ENCODE measurements at regions not wholly inside any gene's neighbourhood (a gene's known extent, or its start where the extent isn't known, plus 50 kb on each side); places are given as distances from the start of the nearest gene placed in this dataset.

DNA sequence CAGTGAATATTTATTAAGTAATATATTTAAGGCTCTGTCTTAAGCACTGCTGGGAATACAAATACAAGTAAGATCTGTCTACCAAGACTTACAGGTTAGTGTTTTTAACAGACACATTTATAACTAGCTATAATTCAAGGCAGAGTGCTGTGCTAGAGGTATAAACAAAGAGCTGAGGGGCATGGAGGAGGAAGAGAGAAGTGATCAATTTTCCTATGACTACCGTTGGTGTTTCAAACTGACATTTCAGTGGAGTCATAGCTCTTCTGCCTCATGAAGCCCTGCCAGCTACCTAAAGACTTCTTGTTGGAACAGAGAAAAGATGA, 79.9 kb downstream of the CYB561 start:
- no peak for DNase-seq (ENCODE audit: low read depth, low spot score)
- ChIA-PET CTCF (interaction anchor here (1.1 to 4.2 kb wide), 5 partner anchors 10 to 40 kb away, joined by 3 to 19 read pairs (median 3); no protein-coding TSS in a partner anchor), POLR2A (interaction anchor here (0.7 to 1.6 kb wide), 3 partner anchors 9 to 29 kb away, joined by 3 to 7 read pairs (median 4); no protein-coding TSS in a partner anchor)
- H3K4me3 ChIP-seq (ENCODE audit: low read depth, low read length), result no peak overlapping the region
- TF ChIP-seq, protein P1, sequence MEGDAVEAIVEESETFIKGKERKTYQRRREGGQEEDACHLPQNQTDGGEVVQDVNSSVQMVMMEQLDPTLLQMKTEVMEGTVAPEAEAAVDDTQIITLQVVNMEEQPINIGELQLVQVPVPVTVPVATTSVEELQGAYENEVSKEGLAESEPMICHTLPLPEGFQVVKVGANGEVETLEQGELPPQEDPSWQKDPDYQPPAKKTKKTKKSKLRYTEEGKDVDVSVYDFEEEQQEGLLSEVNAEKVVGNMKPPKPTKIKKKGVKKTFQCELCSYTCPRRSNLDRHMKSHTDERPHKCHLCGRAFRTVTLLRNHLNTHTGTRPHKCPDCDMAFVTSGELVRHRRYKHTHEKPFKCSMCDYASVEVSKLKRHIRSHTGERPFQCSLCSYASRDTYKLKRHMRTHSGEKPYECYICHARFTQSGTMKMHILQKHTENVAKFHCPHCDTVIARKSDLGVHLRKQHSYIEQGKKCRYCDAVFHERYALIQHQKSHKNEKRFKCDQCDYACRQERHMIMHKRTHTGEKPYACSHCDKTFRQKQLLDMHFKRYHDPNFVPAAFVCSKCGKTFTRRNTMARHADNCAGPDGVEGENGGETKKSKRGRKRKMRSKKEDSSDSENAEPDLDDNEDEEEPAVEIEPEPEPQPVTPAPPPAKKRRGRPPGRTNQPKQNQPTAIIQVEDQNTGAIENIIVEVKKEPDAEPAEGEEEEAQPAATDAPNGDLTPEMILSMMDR (IDR thresholded peaks at IDR 0.05; ENCODE audit: insufficient read depth, low read length, missing control alignments), result no peak

DNA sequence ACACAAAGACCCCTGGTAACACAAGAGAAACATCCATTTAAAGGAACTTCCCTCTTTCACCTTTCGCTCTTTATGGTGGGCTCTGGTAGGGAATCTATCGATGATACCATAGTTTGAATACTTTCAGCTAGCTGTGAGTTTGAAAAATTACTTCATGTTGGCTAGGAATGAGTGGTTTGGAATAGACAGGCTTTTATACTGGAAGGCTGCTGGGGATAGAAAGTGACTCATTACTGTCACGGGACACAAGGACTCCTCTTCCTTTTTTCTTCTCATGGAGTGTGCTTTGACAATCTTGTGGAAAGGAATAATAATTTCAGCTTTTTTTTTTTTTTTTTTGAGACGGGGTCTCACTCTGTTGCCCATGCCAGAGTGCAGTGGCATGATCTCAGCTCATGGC, 76.9 kb downstream of the CYB561 start:
- POLR2A ChIA-PET, result no interaction called here
- CTCF ChIA-PET, result interaction anchor here (1.1 to 4.2 kb wide), 2 partner anchors 37 to 287 kb away, joined by 3 to 19 read pairs; no protein-coding TSS in a partner anchor
- TF ChIP-seq, protein P1 (IDR thresholded peaks at IDR 0.05; ENCODE audit: insufficient read depth, low read length, missing control alignments), result no peak

DNA sequence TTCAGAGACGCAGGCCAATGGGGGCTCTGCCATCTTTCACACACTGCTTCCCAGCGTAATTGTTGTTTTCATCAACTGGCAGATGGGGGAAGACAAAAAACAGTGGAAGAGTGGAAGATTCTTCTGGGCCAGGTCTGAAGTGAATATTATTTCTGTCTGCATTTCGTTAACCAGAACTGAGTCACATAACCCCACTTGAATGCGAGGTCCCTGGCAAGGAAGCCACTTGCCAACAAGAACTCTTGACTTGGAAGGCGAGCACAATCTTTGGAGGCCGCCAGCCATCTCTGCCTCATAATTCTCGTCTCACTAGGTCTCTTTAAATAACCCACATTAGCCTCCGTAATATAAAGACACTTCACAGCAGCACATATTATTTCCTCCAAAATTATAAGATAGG, 75.4 kb downstream of the CYB561 start:
- POLR2A ChIA-PET, result no interaction called here
- DNase-seq (ENCODE audit: low read depth, low spot score), result no peak
- CTCF ChIA-PET, result no interaction called here
- no peak overlapping the region for H3K4me3 ChIP-seq (ENCODE audit: low read depth, low read length)
- TF ChIP-seq, protein P1 (IDR thresholded peaks at IDR 0.05; ENCODE audit: insufficient read depth, low read length, missing control alignments), result no peak

More for the DNA sequence above, 76.9 kb downstream of the CYB561 start:
- H3K4me3 ChIP-seq (ENCODE audit: low read depth, low read length), result no peak overlapping the region
- DNase-seq (ENCODE audit: low read depth, low spot score), result no peak

DNA sequence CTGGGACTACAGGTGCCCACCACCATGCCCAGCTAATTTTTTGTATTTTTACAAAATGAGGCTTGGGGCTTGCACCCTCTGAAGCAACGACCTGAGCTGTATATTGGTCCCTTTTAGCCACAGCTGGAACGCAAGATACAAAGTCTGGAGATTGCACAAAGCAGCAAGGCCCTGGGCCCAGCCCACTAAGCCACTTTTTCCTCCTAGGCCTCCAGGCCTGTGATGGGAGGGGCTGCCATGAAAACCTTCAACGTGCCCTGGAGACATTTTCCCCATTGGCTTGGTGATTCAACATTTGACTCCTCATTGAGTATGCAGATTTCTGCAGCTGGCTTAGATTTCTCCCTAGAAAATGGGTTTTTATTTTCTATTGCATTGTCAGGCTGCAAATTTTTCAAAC, 69.2 kb downstream of the CYB561 start:
- POLR2A ChIA-PET, result no interaction called here
- CTCF ChIA-PET, result interaction anchor here (1.0 kb wide), 1 partner anchor 17 kb away, joined by 3 read pairs; no protein-coding TSS in a partner anchor

DNA sequence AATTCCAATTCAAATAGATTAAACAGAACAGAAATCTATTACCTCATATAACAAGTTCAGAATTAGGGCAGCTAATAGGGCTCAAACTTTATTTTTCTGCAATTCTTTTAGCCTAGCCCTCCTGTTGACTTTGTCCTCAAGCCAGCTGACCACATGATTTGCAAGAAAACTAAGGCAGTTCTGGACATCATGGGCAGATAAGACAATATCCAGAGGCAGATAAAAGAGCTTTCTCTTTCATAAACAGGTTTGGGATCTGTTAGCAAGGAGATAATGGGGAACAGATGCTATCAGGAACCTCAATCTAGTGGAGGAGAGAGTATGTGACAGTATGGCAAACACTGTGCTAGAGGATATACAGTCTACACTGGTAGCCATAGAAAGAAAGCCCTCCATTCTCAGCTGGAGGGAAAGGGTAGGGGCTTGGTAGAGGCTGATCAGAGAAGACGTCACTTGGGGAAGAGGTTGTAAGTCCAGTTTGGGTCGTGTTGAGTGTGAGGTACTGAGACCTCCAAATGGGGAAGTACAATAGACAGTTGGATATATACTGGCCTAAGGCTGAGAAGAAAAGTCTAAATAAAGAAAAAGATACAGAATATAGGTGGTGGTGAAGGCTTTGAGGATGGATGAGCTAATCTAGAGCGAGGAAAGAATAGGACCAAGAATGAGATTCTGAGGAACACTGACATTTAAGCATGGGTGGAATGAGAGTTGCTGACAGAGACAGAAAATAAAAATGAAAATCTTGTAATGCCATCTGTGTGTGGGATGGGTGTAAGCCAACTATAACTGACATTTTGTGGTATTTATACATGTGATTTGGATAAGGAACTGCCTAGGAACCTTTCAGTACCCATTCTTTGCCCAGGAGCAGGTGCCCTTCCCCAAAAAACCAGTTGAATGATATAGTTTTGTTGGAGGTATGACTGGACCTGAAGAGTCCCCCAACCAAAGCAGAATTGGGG, 67.4 kb downstream of the CYB561 start:
- ChIA-PET CTCF (interaction anchor here (1.2 kb wide), 1 partner anchor 13 kb away, joined by 3 read pairs; no protein-coding TSS in a partner anchor), POLR2A (no interaction called here)
- TF ChIP-seq, protein P1 (IDR thresholded peaks at IDR 0.05; ENCODE audit: insufficient read depth, low read length, missing control alignments), result no peak
- no peak overlapping the region for H3K4me3 ChIP-seq (ENCODE audit: low read depth, low read length)
- no peak for DNase-seq (ENCODE audit: low read depth, low spot score)

More for the DNA sequence above, 69.2 kb downstream of the CYB561 start:
- H3K4me3 ChIP-seq (ENCODE audit: low read depth, low read length), result no peak overlapping the region
- TF ChIP-seq, protein P1 (IDR thresholded peaks at IDR 0.05; ENCODE audit: insufficient read depth, low read length, missing control alignments), result no peak
- no peak for DNase-seq (ENCODE audit: low read depth, low spot score)

DNA sequence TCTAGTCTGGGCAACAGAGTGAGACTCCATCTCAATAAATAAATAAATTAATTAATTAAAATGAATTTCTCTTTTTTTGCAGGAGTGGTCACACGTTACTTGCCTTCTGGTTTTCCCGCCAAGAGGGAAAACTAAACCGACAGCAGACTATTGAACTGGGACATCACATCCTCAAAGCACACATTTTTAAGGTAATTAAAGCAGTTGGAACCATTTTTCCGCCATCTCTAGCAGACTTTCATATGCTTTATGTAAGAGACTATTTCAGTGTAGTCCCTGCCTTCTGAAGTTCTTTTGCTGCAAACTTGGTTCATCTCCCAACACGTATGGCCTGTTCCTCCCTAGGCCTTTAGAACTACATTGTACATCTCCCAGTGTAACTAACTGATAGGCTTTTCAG, 66.5 kb downstream of the CYB561 start:
- TF ChIP-seq, protein P1 (IDR thresholded peaks at IDR 0.05; ENCODE audit: insufficient read depth, low read length, missing control alignments), result no peak
- CTCF ChIA-PET, result no interaction called here
- POLR2A ChIA-PET, result no interaction called here
- H3K4me3 ChIP-seq (ENCODE audit: low read depth, low read length), result no peak overlapping the region
- DNase-seq (ENCODE audit: low read depth, low spot score), result no peak

All from AG04449 (cell line).